ENCODE measurements at regions not wholly inside any gene's neighbourhood (a gene's known extent, or its start where the extent isn't known, plus 50 kb on each side); places are given as distances from the start of the nearest gene placed in this dataset.

DNA sequence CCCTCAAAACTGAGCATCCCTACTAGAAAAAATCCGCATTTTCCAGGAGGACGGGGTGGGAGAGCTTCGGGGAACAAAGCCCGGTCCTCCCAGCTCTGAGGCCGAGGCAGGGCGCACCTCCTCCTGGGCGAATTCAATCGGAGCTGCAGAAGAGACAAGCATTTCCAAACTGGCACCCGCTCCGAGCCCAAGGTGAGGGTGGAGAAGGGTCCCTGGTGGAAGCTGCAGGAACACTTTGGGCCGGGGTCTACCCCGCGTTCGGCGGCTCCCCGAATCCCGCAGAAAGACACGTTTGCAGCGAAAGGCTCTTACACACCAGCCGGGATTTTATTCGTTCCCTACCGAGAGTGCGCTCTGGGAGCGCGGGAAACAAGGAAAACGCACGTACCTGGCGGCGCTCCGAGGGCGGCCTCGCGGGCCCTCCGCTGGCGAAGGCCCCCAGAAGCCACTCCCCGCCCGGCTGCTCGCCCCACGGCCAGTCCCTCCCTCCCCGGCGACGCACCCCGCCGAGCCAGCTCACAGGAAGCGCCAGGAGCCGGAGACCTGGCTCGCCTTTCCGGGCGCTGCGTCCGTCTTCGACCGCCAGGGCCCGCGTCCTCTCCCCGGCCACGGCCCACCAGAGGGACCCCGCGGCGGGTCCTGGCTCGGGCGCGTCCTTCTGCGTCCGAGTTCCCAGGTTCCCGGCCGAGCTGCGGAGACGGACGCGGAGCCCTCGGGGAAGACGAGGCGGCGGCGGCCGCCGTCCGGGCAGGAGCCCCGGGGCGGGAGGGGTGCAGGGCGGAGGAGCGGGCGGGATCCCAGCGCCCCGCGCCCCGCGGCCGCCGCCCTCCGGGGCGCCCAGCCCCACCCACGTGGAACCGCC lies 49.8 kb upstream of the BAHCC1 start:
- DNase-seq, result peak in 3 of 5 experiments; percentile 24 to 55 (median 38)

Measured in T-helper 2 cell (primary cell).